Coronary artery (tissue), 2 donors: ENCODE measurements at regions not wholly inside any gene's neighbourhood (a gene's known extent, or its start where the extent isn't known, plus 50 kb on each side); places are given as distances from the start of the nearest gene placed in this dataset.

Experiments used
- DNase-seq: peaks from one replicate; pipeline ENCODE4 v3.0.0-alpha.2; 2017; ENCODE audit warnings: low spot score
- H3K27ac ChIP-seq, 2 donors: fragments of 200-600 bp; sonication (generic); one replicate each; pipeline ENCODE4 v1.5.1; 2016 to 2019
- H3K4me3 ChIP-seq: fragments of 200-600 bp; sonication (generic); 2 replicates; pipeline ENCODE4 v1.5.1; 2016; ENCODE audit warnings: mild to moderate bottlenecking, moderate library complexity
- TF ChIP-seq, protein P1 (sequence below): fragments of 200-600 bp; sonication (generic); IDR thresholded peaks from one replicate; pipeline ENCODE4 v1.5.1; 2019; ENCODE audit warnings: antibody characterized with exemption

DNA sequence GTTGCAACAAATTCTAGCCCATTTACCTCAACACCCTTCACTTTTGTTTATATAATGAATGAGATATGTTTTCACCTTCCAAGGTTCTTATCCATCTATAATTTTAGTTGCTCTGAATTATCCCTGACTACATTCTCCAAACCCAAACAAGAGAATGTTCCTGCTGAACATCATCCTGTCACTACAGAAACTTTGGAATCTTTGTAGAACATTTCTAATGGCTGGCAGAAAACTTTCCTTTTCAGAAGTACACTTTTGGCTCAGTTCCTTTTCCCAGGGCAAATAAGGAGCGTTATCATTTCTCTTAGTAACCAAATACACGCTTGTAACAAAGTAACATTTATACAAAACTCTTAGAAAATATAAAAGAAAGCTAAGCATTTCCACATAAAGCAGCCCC lies 860.6 kb upstream of the SEMA6A start:
- Histone ChIP-seq H3K27ac (no peak overlapping the region), H3K4me3 (no peak overlapping the region)
- TF ChIP-seq, protein P1, sequence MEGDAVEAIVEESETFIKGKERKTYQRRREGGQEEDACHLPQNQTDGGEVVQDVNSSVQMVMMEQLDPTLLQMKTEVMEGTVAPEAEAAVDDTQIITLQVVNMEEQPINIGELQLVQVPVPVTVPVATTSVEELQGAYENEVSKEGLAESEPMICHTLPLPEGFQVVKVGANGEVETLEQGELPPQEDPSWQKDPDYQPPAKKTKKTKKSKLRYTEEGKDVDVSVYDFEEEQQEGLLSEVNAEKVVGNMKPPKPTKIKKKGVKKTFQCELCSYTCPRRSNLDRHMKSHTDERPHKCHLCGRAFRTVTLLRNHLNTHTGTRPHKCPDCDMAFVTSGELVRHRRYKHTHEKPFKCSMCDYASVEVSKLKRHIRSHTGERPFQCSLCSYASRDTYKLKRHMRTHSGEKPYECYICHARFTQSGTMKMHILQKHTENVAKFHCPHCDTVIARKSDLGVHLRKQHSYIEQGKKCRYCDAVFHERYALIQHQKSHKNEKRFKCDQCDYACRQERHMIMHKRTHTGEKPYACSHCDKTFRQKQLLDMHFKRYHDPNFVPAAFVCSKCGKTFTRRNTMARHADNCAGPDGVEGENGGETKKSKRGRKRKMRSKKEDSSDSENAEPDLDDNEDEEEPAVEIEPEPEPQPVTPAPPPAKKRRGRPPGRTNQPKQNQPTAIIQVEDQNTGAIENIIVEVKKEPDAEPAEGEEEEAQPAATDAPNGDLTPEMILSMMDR = no peak
- no peak for DNase-seq

DNA sequence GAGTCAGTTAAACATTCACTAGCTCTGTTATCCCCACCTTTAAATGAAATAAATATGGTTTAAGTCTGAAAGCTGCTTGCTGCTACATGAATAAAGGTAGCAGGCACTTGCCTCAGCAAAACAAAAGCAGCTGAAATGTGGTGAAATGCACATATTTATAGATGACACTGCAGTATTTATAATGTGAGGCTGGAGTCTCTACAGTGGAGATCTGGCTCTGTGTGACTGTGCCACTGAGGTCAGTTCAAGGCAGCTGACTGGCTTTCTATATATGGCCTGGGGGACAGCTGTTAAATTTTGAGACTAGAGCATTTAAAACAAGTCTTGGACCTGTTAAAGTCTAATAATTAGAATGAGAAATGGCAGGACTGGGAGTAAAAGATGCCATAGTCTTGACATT lies 859.6 kb upstream of the SEMA6A start:
- TF ChIP-seq, protein P1 = no peak
- Histone ChIP-seq H3K4me3 (no peak overlapping the region), H3K27ac (no peak overlapping the region)
- DNase-seq = no peak

DNA sequence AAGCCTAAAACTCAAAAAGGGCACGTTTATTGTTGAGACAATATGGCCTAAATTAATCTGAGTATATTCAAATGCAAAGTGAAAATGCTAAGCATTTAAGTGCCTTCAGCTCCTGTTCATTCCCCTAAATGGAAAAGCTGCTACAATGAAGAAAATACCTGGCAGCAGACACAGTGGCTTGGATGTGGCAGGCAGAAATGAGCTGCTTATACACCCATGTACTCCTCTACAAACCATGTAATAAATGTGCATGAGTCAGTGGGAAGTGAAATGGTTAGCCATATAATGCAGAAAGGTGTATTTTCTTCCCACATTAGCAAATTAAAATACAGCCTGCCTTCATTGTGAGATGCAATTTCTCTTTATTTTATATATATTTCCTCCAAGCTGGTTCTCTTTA lies 859.2 kb upstream of the SEMA6A start:
- H3K27ac ChIP-seq = no peak overlapping the region
- H3K4me3 ChIP-seq = no peak overlapping the region
- DNase-seq = no peak
- TF ChIP-seq, protein P1 = no peak

DNA sequence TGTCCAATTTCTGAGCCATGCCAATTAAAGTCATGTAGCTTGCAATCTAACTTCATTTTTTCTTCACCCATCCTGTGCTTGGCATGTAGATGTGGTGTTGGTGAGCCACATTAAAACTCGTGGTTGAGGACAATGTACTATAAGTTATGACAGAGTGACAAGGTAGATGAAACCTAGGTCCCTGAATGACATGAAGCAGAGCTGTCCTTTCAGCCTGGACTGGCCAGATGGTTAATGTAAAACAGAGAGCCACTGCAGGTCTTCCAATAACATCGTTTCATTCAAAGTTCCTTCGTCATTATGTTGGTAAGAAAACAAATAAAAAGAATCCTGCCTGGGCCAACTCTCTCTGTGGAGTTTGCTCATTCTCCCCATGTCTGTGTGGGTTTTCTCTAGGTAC lies 856.5 kb upstream of the SEMA6A start:
- H3K4me3 ChIP-seq = no peak overlapping the region
- TF ChIP-seq, protein P1 = no peak
- H3K27ac ChIP-seq = no peak overlapping the region

DNA sequence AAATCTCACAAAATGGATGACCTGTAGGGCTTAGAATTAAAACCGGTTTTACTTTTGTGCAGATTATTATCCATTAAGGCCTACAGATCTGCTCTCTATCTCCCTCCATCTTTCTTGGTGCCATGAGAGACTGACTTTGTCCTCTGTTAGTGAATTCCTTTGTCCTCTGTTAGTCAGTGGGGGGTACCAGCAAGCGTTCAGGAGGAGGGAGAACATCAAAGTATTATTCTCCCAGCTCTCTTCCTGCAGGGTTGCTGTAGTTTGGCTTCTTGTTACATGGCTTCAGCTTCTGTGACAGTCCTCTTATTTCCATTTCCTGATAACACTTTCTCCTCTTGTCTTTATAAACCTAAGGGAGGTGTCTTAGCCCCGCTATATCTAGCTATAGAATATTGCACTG lies 850.5 kb upstream of the SEMA6A start:
- DNase-seq = no peak
- H3K4me3 ChIP-seq = no peak overlapping the region
- TF ChIP-seq, protein P1 = no peak
- H3K27ac ChIP-seq = no peak overlapping the region

More for the DNA sequence above, 856.5 kb upstream of the SEMA6A start:
- no peak for DNase-seq

DNA sequence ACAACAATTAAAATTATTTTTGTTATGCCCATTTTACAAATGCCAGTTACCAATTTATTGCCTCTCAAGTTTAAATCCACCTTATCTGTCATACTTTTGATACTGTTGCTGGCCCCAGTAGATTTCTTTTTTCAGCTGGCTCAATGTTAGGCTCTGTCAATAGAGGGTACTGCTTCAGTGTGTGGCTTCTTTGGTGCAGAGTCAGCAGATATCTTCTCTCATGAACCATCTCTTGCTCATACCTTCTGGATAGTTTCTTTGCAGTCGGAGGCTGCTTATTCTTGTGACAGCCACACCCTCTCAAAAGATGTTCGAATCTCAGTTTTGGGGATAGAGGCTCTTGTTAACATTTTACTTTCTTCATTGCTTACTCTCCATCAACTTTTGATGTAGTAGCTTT lies 849.9 kb upstream of the SEMA6A start:
- H3K27ac ChIP-seq = no peak overlapping the region
- DNase-seq = no peak
- TF ChIP-seq, protein P1 = no peak
- no peak overlapping the region for H3K4me3 ChIP-seq

DNA sequence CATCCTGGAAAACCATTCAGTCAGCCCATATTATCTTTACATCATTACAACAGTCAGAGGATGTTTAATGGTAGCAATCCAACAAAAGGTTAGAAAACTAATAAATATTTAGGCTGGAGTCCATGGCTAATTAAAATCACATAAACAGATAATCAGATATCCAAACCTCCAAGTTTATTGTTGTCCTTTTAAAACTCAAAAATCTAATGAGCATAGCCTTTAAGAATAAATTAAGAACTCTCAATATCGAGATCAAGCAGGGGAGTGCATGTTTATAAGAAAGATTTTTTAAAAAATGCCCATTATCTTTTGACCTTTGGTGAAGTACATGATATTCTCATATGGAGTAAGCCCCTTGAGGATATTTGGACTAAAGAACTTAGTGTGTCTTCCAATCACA lies 842.9 kb upstream of the SEMA6A start:
- TF ChIP-seq, protein P1 = no peak
- no peak overlapping the region for H3K27ac ChIP-seq
- no peak overlapping the region for H3K4me3 ChIP-seq
- no peak for DNase-seq
